K562 (cell line): ENCODE measurements at regions not wholly inside any gene's neighbourhood (a gene's known extent, or its start where the extent isn't known, plus 50 kb on each side); places are given as distances from the start of the nearest gene placed in this dataset.

ENCODE experiments used
- ATAC-seq: fragments of 200-7000 bp; cut with Tn5 transposase; 3 replicates; pipeline ENCODE4 v1.9.1; 2020; ENCODE audit warnings: moderate library complexity
- BruUV-seq: library from RNA; stranded (reverse); fragments of 400-500 nt; replicated peaks from 2 replicates; lab custom pipeline; 2021; lab: Mats Ljungman, UMichigan
- CTCF ChIA-PET: fragments of 300-600 bp; formaldehyde crosslinking; extraction: SDS; loops from one replicate; lab custom pipeline; 2021; ENCODE audit warnings: low intra/inter-chr PET ratio; lab: Yijun Ruan, JAX
- POLR2A ChIA-PET: fragments of 300-600, 350-650 bp; sonication (Branson Sonifier 250); formaldehyde crosslinking; extraction: SDS; loops from one replicate; lab custom pipeline; 2021; ENCODE audit warnings: antibody characterized with exemption, inconsistent platforms; lab: Yijun Ruan, JAX
- DNase-seq, 4 experiments: peaks; one replicate each; pipeline versions ENCODE4 v3.0.0 to v3.0.0-alpha.2; 2011 to 2018; ENCODE audit warnings: low spot score in 3 of 4, mixed read lengths in 3 of 4; ENCODE audit errors: extremely low read depth in 1 of 4
- FAIRE-seq: peaks from 2 replicates; lab custom pipeline; 2011; peaks lifted over from hg19 to GRCh38; lab: Jason Lieb, UNC
- H2AFZ ChIP-seq: 2 replicates; pipeline ENCODE4 v1.6.0; 2011; ENCODE audit warnings: low read depth, low read length, control low read depth, inconsistent platforms
- H3K27ac ChIP-seq: fragments of 200-600 bp; 3 replicates; pipeline ENCODE4 v1.8.0; 2011; ENCODE audit warnings: low read depth, mild to moderate bottlenecking, control low read depth, inconsistent platforms, low read length, moderate library complexity, mixed read lengths; ENCODE audit errors: extremely low read depth
- H3K27me3 ChIP-seq, 2 experiments: fragments of 300-600 bp in 1 of 2; 2 replicates in 1 of 2; 3 replicates in 1 of 2; pipeline versions ENCODE4 v1.6.0 to v1.8.0; 2011; ENCODE audit warnings: inconsistent platforms in 2 of 2, low read length in 2 of 2, mild to moderate bottlenecking in 1 of 2, mixed read lengths in 1 of 2, moderate library complexity in 1 of 2; ENCODE audit not compliant: control insufficient read depth in 2 of 2, insufficient read depth in 2 of 2
- H3K36me3 ChIP-seq: fragments of 300-600 bp; 3 replicates; pipeline ENCODE4 v1.8.0; 2011; ENCODE audit warnings: mild to moderate bottlenecking, low read length, inconsistent platforms; ENCODE audit not compliant: control insufficient read depth, insufficient read depth
- H3K4me1 ChIP-seq, 2 experiments: fragments of 200-600 bp in 1 of 2; replicated peaks in 1 of 2; 2 replicates in 1 of 2; 3 replicates in 1 of 2; pipeline versions ENCODE4 v1.5.1 to v1.8.0; 2011; ENCODE audit warnings: inconsistent platforms in 2 of 2, low read length in 2 of 2, mild to moderate bottlenecking in 1 of 2, mixed read lengths in 1 of 2, moderate library complexity in 1 of 2; ENCODE audit not compliant: control insufficient read depth in 2 of 2, insufficient read depth in 2 of 2
- H3K4me2 ChIP-seq: 2 replicates; pipeline ENCODE4 v1.6.1; 2011; ENCODE audit warnings: low read length, control low read depth, inconsistent platforms, mixed read lengths; ENCODE audit not compliant: insufficient read depth
- H3K4me3 ChIP-seq: fragments of 200-600 bp; sonication (generic), shearing (Covaris generic); 2 replicates; pipeline ENCODE4 v1.5.1; 2016; ENCODE audit warnings: control low read depth, inconsistent platforms
- H3K79me2 ChIP-seq: fragments of 200-600 bp; 3 replicates; pipeline ENCODE4 v1.8.0; 2011; ENCODE audit warnings: low read length, inconsistent platforms; ENCODE audit not compliant: control insufficient read depth, insufficient read depth
- H3K9ac ChIP-seq, 2 experiments: 2 replicates each; pipeline versions ENCODE4 v1.6.0 to v1.6.1; 2011; ENCODE audit warnings: low read depth in 2 of 2, low read length in 2 of 2, control low read depth in 1 of 2, inconsistent platforms in 1 of 2, mild to moderate bottlenecking in 1 of 2, mixed read lengths in 1 of 2; ENCODE audit not compliant: insufficient read depth in 1 of 2
- H3K9me1 ChIP-seq: one replicate; pipeline ENCODE4 v1.6.0; 2011; ENCODE audit warnings: inconsistent platforms, mild to moderate bottlenecking, low read length, moderate library complexity; ENCODE audit not compliant: control insufficient read depth, insufficient read depth
- H3K9me3 ChIP-seq: replicated peaks from 2 replicates; pipeline ENCODE4 v1.5.1; 2011; ENCODE audit warnings: low read depth, low read length, inconsistent platforms; ENCODE audit not compliant: control insufficient read depth, insufficient read depth
- H4K20me1 ChIP-seq: replicated peaks from 2 replicates; pipeline ENCODE4 v1.6.1; 2011; ENCODE audit warnings: low read length, inconsistent platforms, mixed read lengths; ENCODE audit not compliant: control insufficient read depth, insufficient read depth
- ARHGAP35 ChIP-seq: fragments of 450-650 bp; IDR thresholded peaks from 2 replicates; pipeline ENCODE4 v1.6.1; 2018; ENCODE audit not compliant: partially characterized antibody
- CGGBP1 ChIP-seq: fragments of 250-450 bp; sonication (Bioruptor Pico); IDR thresholded peaks from 2 replicates; pipeline ENCODE4 v1.9.0; 2021; ENCODE audit warnings: mild to moderate bottlenecking
- ELK1 ChIP-seq: sonication (generic); formaldehyde crosslinking; IDR thresholded peaks from 2 replicates; pipeline ENCODE4 v1.8.1; 2022; ENCODE audit warnings: missing genetic modification reagents
- NELFE ChIP-seq: IDR thresholded peaks from 2 replicates; pipeline ENCODE4 v1.6.1; 2011; ENCODE audit warnings: mild to moderate bottlenecking; ENCODE audit not compliant: insufficient read depth, insufficient read length
- RBM17 ChIP-seq: fragments of 200-400 bp; formaldehyde crosslinking; IDR thresholded peaks from 2 replicates; pipeline ENCODE4 v1.6.1; 2017; ENCODE audit warnings: low read depth, mild to moderate bottlenecking, low read length, borderline replicate concordance
- SAFB2 ChIP-seq: fragments of 200-400 bp; formaldehyde crosslinking; IDR thresholded peaks from 2 replicates; pipeline ENCODE4 v1.6.1; 2018; ENCODE audit warnings: borderline replicate concordance, low read length, low read depth, moderate library complexity; ENCODE audit not compliant: severe bottlenecking
- TCF3 ChIP-seq: sonication (generic); formaldehyde crosslinking; IDR thresholded peaks from 2 replicates; pipeline ENCODE4 v1.4.0; 2020; ENCODE audit warnings: mild to moderate bottlenecking, missing genetic modification reagents
- ZNF224 ChIP-seq: sonication (generic); formaldehyde crosslinking; IDR thresholded peaks from 2 replicates; pipeline ENCODE4 v1.8.0; 2022; ENCODE audit warnings: mild to moderate bottlenecking, missing genetic modification reagents
- WGBS: fragments of 100-300 bp; shearing (Covaris generic); methylation state at CpG from one replicate; pipeline ENCODE4 v1.1.6; 2016; ENCODE audit warnings: low coverage, mixed read lengths; ENCODE audit not compliant: insufficient coverage; ENCODE audit errors: missing lambda C conversion rate; 5-methylcytosine and 5-hydroxymethylcytosine counted together
- in situ Hi-C: fragments of 300-500 bp; cut with MboI; formaldehyde crosslinking; loops from 4 replicates; pipeline ENCODE4 v1.15.0; 2018; ENCODE audit warnings: inconsistent platforms, mixed read lengths
- intact Hi-C: fragments of 100-400 bp; cut with micrococcal nuclease; formaldehyde crosslinking; loops from 2 replicates; pipeline ENCODE4 v1.14.2; 2022
- TF ChIP-seq, protein P1 (sequence below): fragments of 250-450 bp; sonication (Bioruptor Pico); IDR thresholded peaks from 2 replicates; pipeline ENCODE4 v1.4.0; 2020; ENCODE audit warnings: mild to moderate bottlenecking
- TF ChIP-seq, protein P2 (sequence below): sonication (generic); formaldehyde crosslinking; IDR thresholded peaks from 2 replicates; pipeline ENCODE4 v1.8.1; 2023; ENCODE audit warnings: mild to moderate bottlenecking, missing genetic modification reagents

- TF ChIP-seq, protein P1, sequence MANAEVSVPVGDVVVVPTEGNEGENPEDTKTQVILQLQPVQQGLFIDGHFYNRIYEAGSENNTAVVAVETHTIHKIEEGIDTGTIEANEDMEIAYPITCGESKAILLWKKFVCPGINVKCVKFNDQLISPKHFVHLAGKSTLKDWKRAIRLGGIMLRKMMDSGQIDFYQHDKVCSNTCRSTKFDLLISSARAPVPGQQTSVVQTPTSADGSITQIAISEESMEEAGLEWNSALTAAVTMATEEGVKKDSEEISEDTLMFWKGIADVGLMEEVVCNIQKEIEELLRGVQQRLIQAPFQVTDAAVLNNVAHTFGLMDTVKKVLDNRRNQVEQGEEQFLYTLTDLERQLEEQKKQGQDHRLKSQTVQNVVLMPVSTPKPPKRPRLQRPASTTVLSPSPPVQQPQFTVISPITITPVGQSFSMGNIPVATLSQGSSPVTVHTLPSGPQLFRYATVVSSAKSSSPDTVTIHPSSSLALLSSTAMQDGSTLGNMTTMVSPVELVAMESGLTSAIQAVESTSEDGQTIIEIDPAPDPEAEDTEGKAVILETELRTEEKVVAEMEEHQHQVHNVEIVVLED (CRISPR knock-in tag): no peak
These were observed 373.4 kb upstream of the NOX3 start (continued) for GRCh38 chr6:155828989-155829388.

DNA sequence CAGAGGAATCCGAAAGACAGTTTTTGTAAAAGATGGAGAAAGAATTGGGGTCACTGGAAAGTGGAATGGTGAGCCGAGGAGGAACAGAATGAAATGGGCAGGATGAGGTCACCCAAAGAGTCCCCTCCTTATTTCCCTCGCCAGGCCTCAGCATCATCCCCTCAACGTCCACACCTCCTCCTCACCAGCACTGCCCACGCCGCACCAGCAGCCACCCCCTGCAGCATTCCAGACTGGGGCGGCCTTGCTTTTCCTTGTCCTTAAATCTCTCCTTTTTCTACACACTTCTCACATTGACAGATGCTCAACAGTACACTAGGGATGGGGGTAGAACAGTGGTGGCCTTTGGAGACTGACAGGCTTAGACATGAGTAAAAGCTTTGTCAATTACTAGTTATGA lies 363.1 kb upstream of the NOX3 start:
- no peaks in the 10 kb centered on the region for H3K9me1 ChIP-seq
- H3K27ac ChIP-seq: no peak overlapping the region
- H3K9ac ChIP-seq: no peak overlapping the region
- no peaks in the 10 kb centered on the region for H3K79me2 ChIP-seq
- ATAC-seq (no peak), FAIRE-seq (no peak), DNase-seq (no peak)
- no TSS peak for BruUV-seq
- H3K36me3 ChIP-seq: no peaks in the 10 kb centered on the region
- H3K4me2 ChIP-seq: no peak overlapping the region
- no peaks in the 10 kb centered on the region for H4K20me1 ChIP-seq
- H3K9me3 ChIP-seq: no peaks in the 10 kb centered on the region
- POLR2A ChIA-PET: no interaction called here
- CTCF ChIA-PET: no interaction called here
- 2% methylated on average over 7 of the region's 7 CpGs for WGBS
- intact Hi-C loops: no loop called here
- H3K4me1 ChIP-seq: no peaks in the 10 kb centered on the region
- TF ChIP-seq RBM17 (no peak), SAFB2 (no peak), ZNF224 (CRISPR knock-in tag) (no peak), ARHGAP35 (no peak), NELFE (no peak), CGGBP1 (CRISPR knock-in tag) (no peak), ELK1 (CRISPR knock-in tag) (no peak), TCF3 (CRISPR knock-in tag) (no peak)
- TF ChIP-seq, protein P2, sequence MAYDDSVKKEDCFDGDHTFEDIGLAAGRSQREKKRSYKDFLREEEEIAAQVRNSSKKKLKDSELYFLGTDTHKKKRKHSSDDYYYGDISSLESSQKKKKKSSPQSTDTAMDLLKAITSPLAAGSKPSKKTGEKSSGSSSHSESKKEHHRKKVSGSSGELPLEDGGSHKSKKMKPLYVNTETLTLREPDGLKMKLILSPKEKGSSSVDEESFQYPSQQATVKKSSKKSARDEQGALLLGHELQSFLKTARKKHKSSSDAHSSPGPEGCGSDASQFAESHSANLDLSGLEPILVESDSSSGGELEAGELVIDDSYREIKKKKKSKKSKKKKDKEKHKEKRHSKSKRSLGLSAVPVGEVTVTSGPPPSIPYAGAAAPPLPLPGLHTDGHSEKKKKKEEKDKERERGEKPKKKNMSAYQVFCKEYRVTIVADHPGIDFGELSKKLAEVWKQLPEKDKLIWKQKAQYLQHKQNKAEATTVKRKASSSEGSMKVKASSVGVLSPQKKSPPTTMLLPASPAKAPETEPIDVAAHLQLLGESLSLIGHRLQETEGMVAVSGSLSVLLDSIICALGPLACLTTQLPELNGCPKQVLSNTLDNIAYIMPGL: no peak
- in situ Hi-C loops: no loop called here
- no peaks in the 10 kb centered on the region for H3K27me3 ChIP-seq
- no peak overlapping the region for H2AFZ ChIP-seq
- no peak overlapping the region for H3K4me3 ChIP-seq
